ENCODE measurements at regions not wholly inside any gene's neighbourhood (a gene's known extent, or its start where the extent isn't known, plus 50 kb on each side); places are given as distances from the start of the nearest gene placed in this dataset.

DNA sequence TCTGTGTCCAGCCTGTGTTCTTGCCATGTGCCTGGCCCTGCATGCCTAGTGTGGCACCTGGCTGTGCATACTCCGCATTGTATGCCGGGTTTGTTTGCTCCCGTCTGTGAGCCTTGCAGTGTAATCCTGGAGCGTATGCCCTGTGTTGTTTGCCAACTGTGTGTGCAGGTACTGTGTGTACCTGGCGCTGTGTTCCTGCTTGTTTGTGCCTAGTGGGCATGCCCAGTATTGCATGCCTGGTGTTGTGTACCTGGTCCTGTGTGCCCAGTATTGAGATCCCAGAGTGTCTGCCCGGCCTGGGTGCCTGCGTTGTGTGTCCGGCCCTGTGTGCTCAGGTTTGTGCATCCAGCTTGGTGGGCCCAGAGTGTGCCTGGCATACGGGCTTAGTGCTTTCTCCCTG lies 54.5 kb upstream of the CHRNA7 start:
- ATAC-seq (no peak), DNase-seq (no peak)
- intact Hi-C loops (cut with DNase I) = no loop called here
- H3K36me3 ChIP-seq = no peaks in the 10 kb centered on the region
- H3K27me3 ChIP-seq = peaks cover 25% of the 10 kb centered on the region
- H3K4me1 ChIP-seq = peaks cover 6% of the 10 kb centered on the region
- H3K9me3 ChIP-seq = no peaks in the 10 kb centered on the region
- TF ChIP-seq, protein P1, sequence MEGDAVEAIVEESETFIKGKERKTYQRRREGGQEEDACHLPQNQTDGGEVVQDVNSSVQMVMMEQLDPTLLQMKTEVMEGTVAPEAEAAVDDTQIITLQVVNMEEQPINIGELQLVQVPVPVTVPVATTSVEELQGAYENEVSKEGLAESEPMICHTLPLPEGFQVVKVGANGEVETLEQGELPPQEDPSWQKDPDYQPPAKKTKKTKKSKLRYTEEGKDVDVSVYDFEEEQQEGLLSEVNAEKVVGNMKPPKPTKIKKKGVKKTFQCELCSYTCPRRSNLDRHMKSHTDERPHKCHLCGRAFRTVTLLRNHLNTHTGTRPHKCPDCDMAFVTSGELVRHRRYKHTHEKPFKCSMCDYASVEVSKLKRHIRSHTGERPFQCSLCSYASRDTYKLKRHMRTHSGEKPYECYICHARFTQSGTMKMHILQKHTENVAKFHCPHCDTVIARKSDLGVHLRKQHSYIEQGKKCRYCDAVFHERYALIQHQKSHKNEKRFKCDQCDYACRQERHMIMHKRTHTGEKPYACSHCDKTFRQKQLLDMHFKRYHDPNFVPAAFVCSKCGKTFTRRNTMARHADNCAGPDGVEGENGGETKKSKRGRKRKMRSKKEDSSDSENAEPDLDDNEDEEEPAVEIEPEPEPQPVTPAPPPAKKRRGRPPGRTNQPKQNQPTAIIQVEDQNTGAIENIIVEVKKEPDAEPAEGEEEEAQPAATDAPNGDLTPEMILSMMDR (IDR thresholded peaks at IDR 0.05) = no peak
- no peak overlapping the region for H3K27ac ChIP-seq
- H3K4me3 ChIP-seq = no peak overlapping the region

GRCh38 chr15:31977138-31977537 lies 53.2 kb upstream of the CHRNA7 start:
- Histone ChIP-seq H3K4me1 (peaks cover 6% of the 10 kb centered on the region), H3K4me3 (no peak overlapping the region), H3K9me3 (no peaks in the 10 kb centered on the region), H3K36me3 (no peaks in the 10 kb centered on the region), H3K27me3 (peaks cover 25% of the 10 kb centered on the region), H3K27ac (no peak overlapping the region)
- TF ChIP-seq, protein P1 (IDR thresholded peaks at IDR 0.05) = no peak
- intact Hi-C loops (cut with DNase I) = no loop called here
- no peak for ATAC-seq
- DNase-seq = no peak

GRCh38 chr15:31977812-31978661 lies 52.3 kb upstream of the CHRNA7 start:
- H3K4me1 ChIP-seq = peaks cover 6% of the 10 kb centered on the region
- no peaks in the 10 kb centered on the region for H3K9me3 ChIP-seq
- no peak overlapping the region for H3K27ac ChIP-seq
- TF ChIP-seq, protein P1 (IDR thresholded peaks at IDR 0.05) = peak; percentile 80
- no peaks in the 10 kb centered on the region for H3K36me3 ChIP-seq
- peak; percentile 75 for DNase-seq
- ATAC-seq = peak; percentile 76
- H3K4me3 ChIP-seq = no peak overlapping the region
- intact Hi-C loops (cut with DNase I) = no loop called here
- H3K27me3 ChIP-seq = peaks cover 25% of the 10 kb centered on the region
